ENCODE measurements at regions not wholly inside any gene's neighbourhood (a gene's known extent, or its start where the extent isn't known, plus 50 kb on each side); places are given as distances from the start of the nearest gene placed in this dataset.

- no peak for DNase-seq
Measured at GRCh38 chr7:47636081-47636432, 54.1 kb upstream of the TNS3 start.

DNA sequence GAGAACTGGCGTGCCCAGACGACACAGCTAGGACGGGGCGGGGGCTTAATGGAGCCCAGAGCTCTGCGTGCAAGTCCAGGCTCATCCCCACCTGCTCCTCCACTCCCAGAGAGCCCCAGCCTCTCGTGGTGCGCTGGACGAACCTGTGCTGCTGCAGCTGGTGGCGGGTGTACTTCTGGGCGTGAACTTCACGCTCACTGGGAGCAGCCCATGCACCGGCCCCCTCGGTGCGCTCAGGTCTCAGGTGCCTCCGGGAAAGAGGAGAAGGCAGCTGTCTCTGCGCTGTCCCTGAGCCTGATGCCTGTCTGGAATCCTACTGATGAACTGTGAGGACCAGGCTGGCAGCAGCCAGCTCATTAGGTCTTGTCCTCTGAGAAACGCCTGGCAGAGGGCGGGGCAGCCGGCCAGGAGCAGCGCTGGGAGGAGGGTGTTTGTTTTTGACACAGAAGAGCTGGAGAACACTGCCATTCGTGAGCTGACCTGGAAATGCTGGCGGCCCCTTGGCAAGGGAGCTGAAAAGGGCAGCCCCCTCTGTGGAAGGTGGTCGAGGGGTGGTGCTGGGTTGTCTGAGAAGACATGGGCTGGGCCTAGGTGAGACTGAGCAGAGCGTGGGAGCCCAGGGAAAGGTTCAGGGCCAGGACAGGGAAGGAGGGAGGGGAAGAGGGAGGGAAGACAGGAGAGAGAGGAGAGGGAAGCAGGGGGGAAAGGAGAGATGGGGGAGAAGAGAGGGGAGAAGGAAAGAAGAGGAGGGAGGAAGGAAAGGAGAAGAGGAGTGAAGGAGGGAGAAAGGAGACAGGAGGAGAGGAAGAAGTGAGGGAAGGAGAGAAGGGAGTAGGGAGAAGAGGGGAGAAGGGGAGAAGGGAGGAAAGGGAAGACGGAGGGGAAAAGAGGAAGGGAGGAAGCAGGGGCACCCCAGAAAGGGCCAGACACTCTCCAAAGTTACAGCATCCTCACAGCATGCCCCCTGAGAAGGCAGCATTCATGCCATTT lies 53.5 kb upstream of the TNS3 start:
- no peak for DNase-seq

- no peak for DNase-seq
Measured at GRCh38 chr7:47634273-47634672, 52.4 kb upstream of the TNS3 start.

GRCh38 chr7:47633134-47633533 lies 51.2 kb upstream of the TNS3 start:
- no peak for DNase-seq
